Ovary (tissue), 7 donors: ENCODE measurements at regions not wholly inside any gene's neighbourhood (a gene's known extent, or its start where the extent isn't known, plus 50 kb on each side); places are given as distances from the start of the nearest gene placed in this dataset.
A peak's percentile ranks its signal among the peaks of the same experiment; 100 is the strongest.

ENCODE experiments used
- DNase-seq, 5 donors: peaks; one replicate each; pipeline ENCODE4 v3.0.0-alpha.2; 2019 to 2020
- H3K27ac ChIP-seq, 2 donors: fragments of 200-600 bp; one replicate each; pipeline versions ENCODE4 v1.5.1 to v1.8.0; 2019 to 2022
- H3K27me3 ChIP-seq: fragments of 200-600 bp; one replicate; pipeline ENCODE4 v1.8.0; 2022
- H3K36me3 ChIP-seq: fragments of 200-600 bp; sonication (generic); one replicate; pipeline ENCODE4 v1.5.1; 2019
- H3K4me1 ChIP-seq: one replicate; pipeline ENCODE4 v1.8.1; 2013; ENCODE audit warnings: mild to moderate bottlenecking, moderate library complexity; ENCODE audit not compliant: insufficient read depth
- H3K4me3 ChIP-seq: fragments of 200-600 bp; sonication (generic); one replicate; pipeline ENCODE4 v1.5.1; 2017
- H3K9me3 ChIP-seq, 2 donors: fragments of 200-600 bp in 1 of 2; sonication (generic) in 1 of 2; one replicate each; pipeline versions ENCODE4 v1.5.1 to v1.8.1; 2013 to 2019; ENCODE audit warnings: mild to moderate bottlenecking in 1 of 2, moderate library complexity in 1 of 2
- CTCF ChIP-seq, 3 donors: fragments of 450-650 bp in 2 of 3; fragments of 200-600 bp in 1 of 3; IDR thresholded peaks; one replicate each; pipeline versions ENCODE4 v1.5.1 to v1.8.0; 2016 to 2022; ENCODE audit warnings: antibody characterized with exemption in 3 of 3, mild to moderate bottlenecking in 1 of 3
- EP300 ChIP-seq: sonication (generic); formaldehyde crosslinking; IDR thresholded peaks from one replicate; pipeline ENCODE4 v1.6.1; 2017; ENCODE audit warnings: antibody characterized with exemption
- POLR2A ChIP-seq: fragments of 450-650 bp; IDR thresholded peaks from one replicate; pipeline ENCODE4 v1.6.1; 2017; ENCODE audit warnings: antibody characterized with exemption, mild to moderate bottlenecking, moderate library complexity
- WGBS, 3 donors: extraction: QIAGEN DNeasy Blood & Tissue Kit in 1 of 3; methylation state at CpG; one replicate each; pipeline versions ENCODE4 v1.1.5 to v1.1.7; 2013 to 2017; 5-methylcytosine and 5-hydroxymethylcytosine counted together
- intact Hi-C, 4 donors: fragments of 100-400 bp; cut with DNase I; formaldehyde crosslinking; loops; one replicate each; pipeline versions ENCODE4 v1.11.0 to v1.15.1; 2022 to 2023
- donor health status: DM: no; HTN: no; CAD: no; lungs with moderate emphysema.
- donor health status: DM: no; HTN: no; CAD: no.
- donor health status: Bipolar disorder and iron deficiency.
- donor health status: DM: no; HTN: no; CAD: no.
- donor health status: DM: yes; HTN: yes; CAD: no.

GRCh38 chr10:21296575-21297355 lies 228.7 kb downstream of the SKIDA1 start:
- Histone ChIP-seq H3K27me3 (no peaks in the 10 kb centered on the region), H3K27ac (no peak overlapping the region), H3K36me3 (no peaks in the 10 kb centered on the region), H3K4me3 (no peak overlapping the region), H3K9me3 (no peaks in the 10 kb centered on the region), H3K4me1 (peaks cover 2% of the 10 kb centered on the region)
- intact Hi-C loops, result loop anchor here in 1 of 4 donors (10.0 kb wide), 1 partner anchor 88 kb away; no protein-coding TSS in a partner anchor
- 91 to 93% (median 93%) methylated on average over 13 of the region's 13 CpGs for WGBS, 3 donors
- DNase-seq, result no peak
- TF ChIP-seq CTCF (IDR thresholded peaks at IDR 0.05), result no peak

- no peak overlapping the region for H3K4me3 ChIP-seq
- no peak for TF ChIP-seq CTCF (IDR thresholded peaks at IDR 0.05)
- no peak overlapping the region for H3K27ac ChIP-seq
- no peak for DNase-seq
- H3K36me3 ChIP-seq, result no peaks in the 10 kb centered on the region
- H3K4me1 ChIP-seq, result peaks cover 6% of the 10 kb centered on the region
- H3K9me3 ChIP-seq, result no peaks in the 10 kb centered on the region
- H3K27me3 ChIP-seq, result no peaks in the 10 kb centered on the region
- intact Hi-C loops, result loop anchor here in 2 of 4 donors (5.0 to 10.0 kb wide), 2 partner anchors 91 to 204 kb away; no protein-coding TSS in a partner anchor
- WGBS, 3 donors, result 32 to 39% (median 32%) methylated on average over 9 of the region's 9 CpGs
Measured at GRCh38 chr10:21293518-21294356, 231.7 kb downstream of the SKIDA1 start.

DNA sequence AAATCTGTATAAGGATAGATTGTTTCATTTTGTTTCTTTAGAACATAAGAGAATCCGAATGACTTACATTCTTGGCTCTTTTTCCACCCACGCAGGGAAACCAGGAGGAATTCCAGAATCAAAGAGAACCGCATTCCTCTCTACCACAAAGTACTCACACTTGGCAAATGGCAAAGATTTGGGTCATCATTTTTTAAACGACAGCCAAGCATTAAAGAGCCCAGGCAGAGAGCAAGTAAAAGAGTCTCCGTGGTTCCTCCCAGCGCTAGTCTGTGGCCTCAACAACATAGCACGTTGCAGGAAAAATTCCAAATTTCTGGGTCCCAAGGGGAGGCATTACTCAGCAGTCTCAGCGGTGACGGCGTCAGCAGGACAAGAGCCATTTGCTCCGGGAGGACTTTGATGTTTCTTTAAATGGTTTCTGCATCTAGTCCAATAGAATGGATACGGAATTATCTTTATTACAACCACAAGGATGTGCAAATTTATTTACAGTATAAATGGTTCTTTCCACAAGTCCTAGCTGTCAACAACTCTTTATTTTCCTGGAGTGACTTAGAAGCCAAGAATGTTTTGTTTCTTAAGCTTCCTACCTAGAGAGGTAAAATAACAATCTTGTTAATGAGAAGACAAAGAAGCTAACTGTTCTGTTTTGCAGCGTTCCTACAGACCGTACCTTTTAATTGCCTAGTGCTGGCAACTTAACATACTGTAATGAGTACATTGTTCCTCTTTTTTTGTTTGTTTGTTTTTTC lies 232.5 kb downstream of the SKIDA1 start:
- intact Hi-C loops, result loop anchor here in 2 of 4 donors (5.0 to 10.0 kb wide), 2 partner anchors 92 to 204 kb away; no protein-coding TSS in a partner anchor
- WGBS, 3 donors, result 0 to 1% (median 1%) methylated on average over 14 of the region's 14 CpGs
- H3K27me3 ChIP-seq, result no peaks in the 10 kb centered on the region
- H3K4me1 ChIP-seq, result peaks cover 6% of the 10 kb centered on the region
- H3K4me3 ChIP-seq, result no peak overlapping the region
- no peak for TF ChIP-seq POLR2A
- no peak for TF ChIP-seq CTCF (IDR thresholded peaks at IDR 0.05)
- TF ChIP-seq EP300, result no peak
- no peaks in the 10 kb centered on the region for H3K9me3 ChIP-seq
- no peaks in the 10 kb centered on the region for H3K36me3 ChIP-seq
- H3K27ac ChIP-seq, result no peak overlapping the region
- peak; percentile 54 to 69 (median 63) for DNase-seq

DNA sequence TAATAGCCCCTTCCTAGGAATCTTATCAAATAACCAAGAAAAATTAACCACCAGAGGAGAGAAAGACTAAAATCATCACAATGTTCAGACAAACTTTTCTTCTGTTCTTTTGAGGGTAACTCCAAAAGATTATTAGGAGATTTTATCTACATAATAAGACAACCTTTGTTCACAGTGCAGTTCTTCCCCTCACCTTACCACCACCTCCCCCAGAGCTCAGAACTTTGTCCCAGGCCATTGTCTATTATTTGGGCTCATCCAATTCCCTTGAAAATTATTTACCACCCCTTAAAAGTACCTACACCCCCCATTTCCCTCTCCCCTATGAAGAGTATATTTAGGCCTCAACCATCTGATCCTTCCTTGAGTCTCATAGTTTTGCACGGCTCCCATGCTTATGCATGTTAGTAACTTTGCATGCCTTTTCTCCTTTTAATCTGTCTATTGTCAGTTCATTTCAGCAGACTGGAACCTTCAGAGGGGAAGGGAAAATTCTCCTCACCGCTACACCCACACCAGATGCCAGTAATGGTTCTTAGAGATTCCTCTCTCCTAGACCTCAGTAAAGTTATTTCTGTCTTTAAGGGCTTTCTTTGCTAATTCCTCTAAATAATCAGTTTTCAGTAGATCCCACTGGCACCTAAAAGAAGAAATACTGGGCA lies 234.9 kb downstream of the SKIDA1 start:
- Histone ChIP-seq H3K27ac (no peak overlapping the region), H3K36me3 (no peaks in the 10 kb centered on the region), H3K4me3 (no peak overlapping the region), H3K4me1 (peaks cover 6% of the 10 kb centered on the region), H3K9me3 (no peaks in the 10 kb centered on the region), H3K27me3 (no peaks in the 10 kb centered on the region)
- 77 to 91% (median 89%) methylated on average over 2 of the region's 2 CpGs for WGBS, 3 donors
- intact Hi-C loops, result loop anchor here in 2 of 4 donors (5.0 to 10.0 kb wide), 2 partner anchors 94 to 207 kb away; no protein-coding TSS in a partner anchor
- TF ChIP-seq CTCF (IDR thresholded peaks at IDR 0.05), result no peak
- TF ChIP-seq POLR2A, result no peak
- no peak for TF ChIP-seq EP300
- DNase-seq, result no peak
